IgD-negative memory B cell (primary cell): ENCODE measurements at regions not wholly inside any gene's neighbourhood (a gene's known extent, or its start where the extent isn't known, plus 50 kb on each side); places are given as distances from the start of the nearest gene placed in this dataset.
A peak's percentile ranks its signal among the peaks of the same experiment; 100 is the strongest.

Experiments used
- H3K27ac Mint-ChIP-seq, 3 donors: one replicate each; pipeline ENCODE4 v1.8.0; 2020 to 2022; ENCODE audit warnings: mild to moderate bottlenecking in 3 of 3, mixed read lengths in 3 of 3, moderate library complexity in 1 of 3
- H3K27me3 Mint-ChIP-seq: one replicate; pipeline ENCODE4 v1.8.0; 2021; ENCODE audit warnings: mixed read lengths
- H3K36me3 Mint-ChIP-seq: one replicate; pipeline ENCODE4 v1.8.0; 2020; ENCODE audit warnings: mild to moderate bottlenecking, mixed read lengths
- H3K4me1 Mint-ChIP-seq, 3 donors: one replicate each; pipeline ENCODE4 v1.8.0; 2020 to 2022; ENCODE audit warnings: mixed read lengths in 3 of 3, mild to moderate bottlenecking in 1 of 3
- H3K4me3 Mint-ChIP-seq, 4 donors: one replicate each; pipeline ENCODE4 v1.8.0; 2020 to 2022; ENCODE audit warnings: mild to moderate bottlenecking in 4 of 4, mixed read lengths in 4 of 4, moderate library complexity in 3 of 4
- H3K9me3 Mint-ChIP-seq, 3 donors: one replicate each; pipeline ENCODE4 v1.8.0; 2020 to 2021; ENCODE audit warnings: mixed read lengths in 3 of 3, mild to moderate bottlenecking in 1 of 3

DNA sequence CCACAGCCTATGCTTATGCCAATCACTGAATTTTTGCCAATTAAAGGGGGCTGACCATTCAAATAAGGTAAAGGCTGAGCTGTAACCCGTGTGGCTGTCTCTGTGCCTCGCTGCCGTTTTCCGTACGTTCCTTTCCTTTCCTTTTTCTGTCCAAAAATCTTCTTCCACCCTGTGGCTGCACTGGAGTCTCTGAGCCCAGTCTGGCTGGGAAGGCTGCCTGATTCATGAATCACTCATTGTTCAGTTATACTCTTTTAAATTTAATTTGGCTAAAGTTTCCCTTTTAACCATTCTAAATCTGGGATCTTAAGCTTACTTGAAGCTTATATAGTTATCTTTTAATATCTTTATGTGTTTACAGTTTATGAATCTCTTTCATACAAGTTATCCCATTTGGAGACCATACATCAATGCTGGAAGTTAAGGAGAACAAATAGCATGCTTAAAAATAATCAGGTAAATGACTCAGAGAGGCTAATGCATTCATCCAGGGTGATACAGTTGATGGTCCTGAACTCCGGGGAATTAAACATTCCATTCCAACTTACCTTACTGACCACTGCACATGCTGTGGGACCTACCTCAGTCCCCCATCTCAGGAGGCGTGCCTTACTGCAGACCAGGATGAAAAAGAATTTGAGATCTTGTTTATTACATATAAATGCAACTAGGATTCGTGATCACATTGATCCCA lies 385.3 kb upstream of the ADARB2 start:
- Mint-ChIP-seq H3K9me3 (peaks cover 0 to 3% (median 2%) of the 10 kb centered on the region in 3 donors), H3K4me3 (no peak overlapping the region), H3K27ac (peak overlapping the region in 1 of 3 donors; percentile 80), H3K36me3 (no peaks in the 10 kb centered on the region), H3K4me1 (no peaks in the 10 kb centered on the region), H3K27me3 (peaks cover 4% of the 10 kb centered on the region)

DNA sequence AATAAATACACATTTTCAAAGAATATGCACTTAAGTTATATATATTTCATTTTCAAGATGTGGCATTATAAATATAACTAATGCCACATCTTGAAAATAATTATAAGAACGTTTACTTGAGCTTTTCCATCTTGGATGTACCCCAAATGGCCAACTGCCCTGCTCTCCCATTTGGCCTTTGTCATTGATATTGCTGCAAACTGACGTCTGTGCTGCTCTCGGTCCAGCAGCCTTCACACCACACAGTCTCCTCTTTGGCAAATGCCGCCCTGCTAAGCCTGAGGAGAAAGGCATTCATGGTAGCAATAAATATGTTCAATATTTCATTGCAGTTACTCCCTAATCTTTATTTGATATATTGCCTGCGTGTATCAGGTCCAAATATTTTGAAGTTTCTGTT lies 384.6 kb upstream of the ADARB2 start:
- H3K36me3 Mint-ChIP-seq = no peaks in the 10 kb centered on the region
- no peak overlapping the region for H3K27ac Mint-ChIP-seq
- no peak overlapping the region for H3K4me3 Mint-ChIP-seq
- H3K9me3 Mint-ChIP-seq = peaks cover 0 to 5% (median 3%) of the 10 kb centered on the region in 3 donors
- no peaks in the 10 kb centered on the region for H3K4me1 Mint-ChIP-seq
- H3K27me3 Mint-ChIP-seq = peaks cover 5% of the 10 kb centered on the region

- Mint-ChIP-seq H3K4me1 (no peaks in the 10 kb centered on the region), H3K4me3 (no peak overlapping the region), H3K36me3 (no peaks in the 10 kb centered on the region), H3K27me3 (peaks cover 7% of the 10 kb centered on the region), H3K9me3 (peaks cover 0 to 5% (median 3%) of the 10 kb centered on the region in 3 donors), H3K27ac (no peak overlapping the region)
Observed at GRCh38 chr10:2121315-2121714, 384.0 kb upstream of the ADARB2 start.

DNA sequence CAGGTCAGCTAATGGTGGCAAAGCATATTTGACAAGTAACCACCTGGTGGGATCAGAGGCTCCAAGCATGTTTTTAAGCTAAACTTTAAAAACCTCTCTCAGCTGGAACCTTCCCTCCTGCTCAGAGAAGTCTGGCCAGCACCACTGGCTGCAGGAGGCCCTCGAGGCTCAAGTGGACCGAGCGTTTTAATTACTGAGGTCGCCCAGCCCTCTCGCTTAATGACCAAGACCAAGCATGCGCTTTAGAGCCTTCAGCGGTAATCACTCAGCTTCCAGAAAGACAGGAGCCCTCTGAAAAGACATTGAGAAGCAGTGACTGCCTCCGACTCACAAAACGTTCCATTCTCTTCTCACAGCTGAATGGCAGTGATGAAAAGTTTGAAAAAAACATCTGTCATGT lies 383.4 kb upstream of the ADARB2 start:
- Mint-ChIP-seq H3K27me3 (peaks cover 7% of the 10 kb centered on the region), H3K27ac (no peak overlapping the region), H3K9me3 (peaks cover 0 to 5% (median 3%) of the 10 kb centered on the region in 3 donors), H3K4me3 (no peak overlapping the region), H3K36me3 (no peaks in the 10 kb centered on the region), H3K4me1 (no peaks in the 10 kb centered on the region)

DNA sequence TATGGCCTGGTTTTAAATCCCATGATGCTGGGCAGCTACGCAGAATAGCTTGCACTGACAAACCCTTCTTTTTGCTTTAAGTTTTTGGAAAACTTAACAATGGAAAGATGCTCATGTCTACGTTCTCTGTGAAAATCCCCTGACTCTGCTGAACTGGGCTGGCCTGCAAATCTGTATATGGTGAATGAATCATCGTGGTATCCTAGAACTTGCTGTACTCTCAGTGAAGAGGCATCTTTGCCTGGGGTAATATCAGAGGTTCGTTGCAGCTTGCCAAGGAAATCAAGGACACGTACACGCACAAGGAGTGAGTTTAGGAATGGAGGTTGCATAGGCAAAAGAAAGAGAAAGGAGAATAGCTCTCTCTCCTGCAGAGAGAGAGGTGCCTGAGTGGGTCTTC lies 382.0 kb upstream of the ADARB2 start:
- H3K9me3 Mint-ChIP-seq = peaks cover 0 to 5% (median 3%) of the 10 kb centered on the region in 3 donors
- peaks cover 7% of the 10 kb centered on the region for H3K27me3 Mint-ChIP-seq
- no peak overlapping the region for H3K27ac Mint-ChIP-seq
- no peaks in the 10 kb centered on the region for H3K4me1 Mint-ChIP-seq
- no peaks in the 10 kb centered on the region for H3K36me3 Mint-ChIP-seq
- no peak overlapping the region for H3K4me3 Mint-ChIP-seq

GRCh38 chr10:2118201-2118600 lies 380.9 kb upstream of the ADARB2 start:
- Mint-ChIP-seq H3K27ac (no peak overlapping the region), H3K36me3 (no peaks in the 10 kb centered on the region), H3K4me1 (no peaks in the 10 kb centered on the region), H3K27me3 (peaks cover 7% of the 10 kb centered on the region), H3K9me3 (peaks cover 0 to 5% (median 3%) of the 10 kb centered on the region in 3 donors), H3K4me3 (no peak overlapping the region)

GRCh38 chr10:2117641-2118040 lies 380.3 kb upstream of the ADARB2 start:
- H3K27me3 Mint-ChIP-seq = peaks cover 7% of the 10 kb centered on the region
- peak overlapping the region in 1 of 4 donors; percentile 52 for H3K4me3 Mint-ChIP-seq
- peaks cover 0 to 5% (median 3%) of the 10 kb centered on the region in 3 donors for H3K9me3 Mint-ChIP-seq
- no peak overlapping the region for H3K27ac Mint-ChIP-seq
- H3K4me1 Mint-ChIP-seq = no peaks in the 10 kb centered on the region
- H3K36me3 Mint-ChIP-seq = no peaks in the 10 kb centered on the region

DNA sequence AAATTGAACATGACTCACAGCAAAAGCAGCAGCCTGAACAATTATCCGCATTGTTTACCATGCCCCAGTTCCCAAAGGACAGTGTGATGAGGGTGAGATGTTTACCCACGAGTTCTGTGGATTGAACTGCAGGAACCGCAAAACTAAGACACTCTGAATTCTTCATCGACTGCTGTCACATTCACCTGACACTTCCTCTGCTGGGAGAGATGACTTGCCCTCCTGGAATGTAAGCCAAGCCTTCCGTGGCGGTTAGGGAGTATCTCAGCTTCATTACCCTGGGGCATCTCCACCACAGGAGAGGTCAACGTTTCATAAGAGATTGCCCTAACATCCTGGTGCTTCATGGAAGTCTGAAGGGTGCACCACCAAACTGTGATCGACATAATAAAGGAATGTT lies 374.6 kb upstream of the ADARB2 start:
- Mint-ChIP-seq H3K27ac (no peak overlapping the region), H3K4me1 (no peaks in the 10 kb centered on the region), H3K27me3 (peaks cover 2% of the 10 kb centered on the region), H3K4me3 (no peak overlapping the region), H3K9me3 (no peaks in the 10 kb centered on the region), H3K36me3 (no peaks in the 10 kb centered on the region)

- H3K4me1 Mint-ChIP-seq = no peaks in the 10 kb centered on the region
- H3K9me3 Mint-ChIP-seq = peaks cover 0 to 4% (median 0%) of the 10 kb centered on the region in 3 donors
- no peak overlapping the region for H3K4me3 Mint-ChIP-seq
- H3K27me3 Mint-ChIP-seq = no peaks in the 10 kb centered on the region
- no peaks in the 10 kb centered on the region for H3K36me3 Mint-ChIP-seq
- no peak overlapping the region for H3K27ac Mint-ChIP-seq
Observed at GRCh38 chr10:2108496-2108895, 371.2 kb upstream of the ADARB2 start.

- H3K4me1 Mint-ChIP-seq = no peaks in the 10 kb centered on the region
- no peak overlapping the region for H3K4me3 Mint-ChIP-seq
- H3K36me3 Mint-ChIP-seq = no peaks in the 10 kb centered on the region
- H3K9me3 Mint-ChIP-seq = peaks cover 0 to 4% (median 0%) of the 10 kb centered on the region in 3 donors
- no peak overlapping the region for H3K27ac Mint-ChIP-seq
- H3K27me3 Mint-ChIP-seq = no peaks in the 10 kb centered on the region
Observed at GRCh38 chr10:2106641-2107040, 369.3 kb upstream of the ADARB2 start.

DNA sequence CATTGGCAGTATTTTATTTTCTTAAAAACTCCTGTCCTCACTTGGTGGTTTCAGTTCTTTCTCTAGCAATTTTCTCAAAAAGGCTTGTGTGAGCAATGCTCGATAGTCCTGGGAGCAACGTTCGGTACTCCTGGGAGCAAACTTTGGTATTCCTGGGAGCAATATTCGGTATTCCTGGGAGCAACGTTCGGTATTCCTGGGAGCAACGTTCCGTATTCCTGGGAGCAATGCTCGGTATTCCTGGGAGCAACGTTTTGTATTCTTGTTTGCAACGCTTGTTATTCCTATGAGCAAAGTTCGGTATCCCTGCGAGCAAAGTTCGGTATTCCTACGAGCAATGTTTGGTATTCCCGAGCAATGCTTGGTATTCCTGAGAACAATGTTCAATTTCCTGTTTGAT lies 362.0 kb upstream of the ADARB2 start:
- H3K9me3 Mint-ChIP-seq = peaks cover 0 to 3% (median 0%) of the 10 kb centered on the region in 3 donors
- H3K4me3 Mint-ChIP-seq = no peak overlapping the region
- no peaks in the 10 kb centered on the region for H3K27me3 Mint-ChIP-seq
- H3K4me1 Mint-ChIP-seq = no peaks in the 10 kb centered on the region
- H3K27ac Mint-ChIP-seq = no peak overlapping the region
- H3K36me3 Mint-ChIP-seq = no peaks in the 10 kb centered on the region

- H3K27ac Mint-ChIP-seq = no peak overlapping the region
- H3K4me3 Mint-ChIP-seq = no peak overlapping the region
- no peaks in the 10 kb centered on the region for H3K36me3 Mint-ChIP-seq
- H3K27me3 Mint-ChIP-seq = no peaks in the 10 kb centered on the region
- no peaks in the 10 kb centered on the region for H3K4me1 Mint-ChIP-seq
- H3K9me3 Mint-ChIP-seq = no peaks in the 10 kb centered on the region
Observed at GRCh38 chr10:2097937-2098336, 360.6 kb upstream of the ADARB2 start.

DNA sequence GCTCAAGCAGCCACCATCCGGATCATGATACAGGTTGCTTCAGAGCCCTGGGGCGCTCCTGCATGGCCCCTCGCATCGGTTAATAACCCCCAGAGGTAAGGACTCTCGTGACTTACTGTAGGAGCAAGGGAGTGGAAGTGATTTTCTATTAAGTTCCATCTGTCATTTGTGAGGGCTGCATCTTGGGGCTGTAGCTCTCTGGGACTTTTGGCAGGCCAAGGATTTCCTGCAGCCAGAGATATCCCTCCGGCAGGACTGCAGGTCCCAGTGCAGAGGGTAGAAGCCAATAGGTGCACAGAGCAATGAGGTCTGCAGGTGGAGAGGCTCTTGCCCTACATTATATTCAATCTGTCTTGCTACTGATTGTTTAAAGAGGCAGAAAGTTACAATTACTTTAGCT lies 356.8 kb upstream of the ADARB2 start:
- no peaks in the 10 kb centered on the region for H3K4me1 Mint-ChIP-seq
- no peaks in the 10 kb centered on the region for H3K27me3 Mint-ChIP-seq
- H3K9me3 Mint-ChIP-seq = no peaks in the 10 kb centered on the region
- H3K4me3 Mint-ChIP-seq = no peak overlapping the region
- H3K27ac Mint-ChIP-seq = no peak overlapping the region
- no peaks in the 10 kb centered on the region for H3K36me3 Mint-ChIP-seq

GRCh38 chr10:2083591-2083990 lies 346.3 kb upstream of the ADARB2 start:
- no peak overlapping the region for H3K27ac Mint-ChIP-seq
- no peaks in the 10 kb centered on the region for H3K36me3 Mint-ChIP-seq
- H3K4me3 Mint-ChIP-seq = no peak overlapping the region
- H3K4me1 Mint-ChIP-seq = no peaks in the 10 kb centered on the region
- H3K9me3 Mint-ChIP-seq = peaks cover 3 to 4% (median 4%) of the 10 kb centered on the region in 3 donors
- peaks cover 2% of the 10 kb centered on the region for H3K27me3 Mint-ChIP-seq

- Mint-ChIP-seq H3K27ac (no peak overlapping the region), H3K27me3 (peaks cover 2% of the 10 kb centered on the region), H3K4me1 (no peaks in the 10 kb centered on the region), H3K9me3 (no peaks in the 10 kb centered on the region), H3K36me3 (no peaks in the 10 kb centered on the region), H3K4me3 (no peak overlapping the region)
Observed at GRCh38 chr10:2081501-2081900, 344.2 kb upstream of the ADARB2 start.

GRCh38 chr10:2079603-2080078 lies 342.3 kb upstream of the ADARB2 start:
- Mint-ChIP-seq H3K9me3 (no peaks in the 10 kb centered on the region), H3K4me1 (no peaks in the 10 kb centered on the region), H3K4me3 (no peak overlapping the region), H3K27me3 (peaks cover 2% of the 10 kb centered on the region), H3K36me3 (no peaks in the 10 kb centered on the region), H3K27ac (no peak overlapping the region)
